Inferior parietal cortex (tissue), 1 donor: ENCODE measurements at regions not wholly inside any gene's neighbourhood (a gene's known extent, or its start where the extent isn't known, plus 50 kb on each side); places are given as distances from the start of the nearest gene placed in this dataset.

Experiments used
- DNase-seq: peaks from one replicate; pipeline ENCODE4 v3.0.0-alpha.2; 2016; ENCODE audit errors: extremely low spot score

DNA sequence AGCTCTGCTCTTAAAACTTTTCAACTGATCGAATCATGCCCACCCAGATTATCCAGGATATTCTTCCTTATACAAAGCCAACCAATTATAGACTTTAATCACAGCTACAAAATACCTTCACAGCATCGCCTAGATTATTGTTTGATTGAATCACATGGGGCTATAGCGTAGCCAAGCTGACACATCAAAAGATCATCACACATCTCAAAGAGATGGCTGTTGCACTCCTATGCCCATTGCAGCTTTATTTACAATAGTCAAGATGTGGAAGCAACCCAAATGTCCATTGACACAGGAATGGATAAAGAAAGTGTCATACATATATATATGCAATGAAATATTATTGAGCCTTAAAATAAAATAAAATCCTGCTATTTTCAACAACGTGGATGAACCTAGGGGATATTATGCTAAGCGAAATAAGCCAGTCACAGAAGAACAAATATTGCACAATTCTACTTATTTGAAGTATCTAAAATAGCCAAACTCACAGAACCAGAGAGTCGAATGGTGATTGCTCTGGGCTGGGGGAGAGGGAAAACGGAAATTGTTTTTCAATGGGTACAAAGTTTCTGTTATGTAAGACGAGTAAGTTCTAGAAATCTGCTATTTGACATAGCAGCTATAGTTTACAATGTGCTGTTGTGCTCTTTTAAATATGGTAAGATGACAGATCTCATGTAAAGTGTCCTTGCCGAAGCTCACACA is 60.9 kb upstream of the ERCC4 start:
- DNase-seq, result no peak

GRCh38 chr16:13863075-13863765 is 56.7 kb upstream of the ERCC4 start:
- DNase-seq, result no peak

- no peak for DNase-seq
Observed at GRCh38 chr16:13864689-13865088, 55.3 kb upstream of the ERCC4 start.

DNA sequence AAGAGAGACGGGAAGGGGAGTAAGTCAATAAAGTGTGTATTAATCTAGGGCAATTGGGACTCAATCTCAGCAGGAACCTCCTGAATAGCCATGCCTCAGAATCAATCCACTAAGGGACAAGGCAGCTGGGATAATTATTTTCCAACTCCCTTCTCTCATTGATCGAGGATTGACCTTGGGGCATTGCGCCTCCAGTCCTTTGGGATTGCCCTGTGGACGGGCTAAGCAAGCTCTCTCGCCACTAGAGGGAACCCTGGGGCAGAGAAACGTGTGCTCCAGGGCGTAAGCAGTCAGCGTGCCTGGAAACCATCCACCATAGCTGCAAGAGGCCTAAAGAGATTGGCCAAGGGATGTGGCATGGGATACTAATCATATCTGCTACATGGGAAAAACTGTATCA is 53.9 kb upstream of the ERCC4 start:
- peak; percentile 31 for DNase-seq
